Fibroblast of lung (primary cell): ENCODE measurements at regions not wholly inside any gene's neighbourhood (a gene's known extent, or its start where the extent isn't known, plus 50 kb on each side); places are given as distances from the start of the nearest gene placed in this dataset.

ENCODE experiments used
- DNase-seq, 2 donors: peaks; one replicate each; pipeline versions ENCODE4 v3.0.0 to v3.0.0-alpha.2; 2010; ENCODE audit warnings: low read depth in 2 of 2
- H2AFZ ChIP-seq: 2 replicates; pipeline ENCODE4 v1.5.1; 2012; ENCODE audit warnings: low read length, control low read depth, inconsistent platforms
- H3K27ac ChIP-seq: 2 replicates; pipeline ENCODE4 v1.5.1; 2011; ENCODE audit warnings: low read length, control low read depth; ENCODE audit not compliant: insufficient read depth
- H3K27me3 ChIP-seq: 2 replicates; pipeline ENCODE4 v1.5.1; 2011; ENCODE audit warnings: mild to moderate bottlenecking, low read length; ENCODE audit not compliant: control insufficient read depth, insufficient read depth
- H3K36me3 ChIP-seq: 2 replicates; pipeline ENCODE4 v1.5.1; 2011; ENCODE audit warnings: low read length; ENCODE audit not compliant: control insufficient read depth, insufficient read depth
- H3K4me1 ChIP-seq: 2 replicates; pipeline ENCODE4 v1.5.1; 2011; ENCODE audit warnings: low read length; ENCODE audit not compliant: control insufficient read depth, insufficient read depth; ENCODE audit errors: extremely low read depth
- H3K4me2 ChIP-seq: 2 replicates; pipeline ENCODE4 v1.5.1; 2011; ENCODE audit warnings: low read length, control low read depth; ENCODE audit not compliant: insufficient read depth; ENCODE audit errors: extremely low read depth
- H3K4me3 ChIP-seq, 4 experiments: fragments of 200-600 bp in 1 of 4; sonication (generic) in 1 of 4; replicated peaks in 1 of 4; 2 replicates each; pipeline ENCODE4 v1.5.1; 2011 to 2016; ENCODE audit warnings: low read length in 4 of 4, low read depth in 3 of 4, mild to moderate bottlenecking in 3 of 4, control low read depth in 2 of 4, inconsistent platforms in 1 of 4, mixed read lengths in 1 of 4; ENCODE audit not compliant: insufficient read depth in 1 of 4; ENCODE audit errors: control extremely low read depth in 1 of 4
- H3K79me2 ChIP-seq: 2 replicates; pipeline ENCODE4 v1.5.1; 2012; ENCODE audit warnings: mild to moderate bottlenecking, low read length, inconsistent platforms; ENCODE audit not compliant: control insufficient read depth, insufficient read depth
- H3K9ac ChIP-seq: 2 replicates; pipeline ENCODE4 v1.5.1; 2011; ENCODE audit warnings: mild to moderate bottlenecking, low read length, control low read depth; ENCODE audit not compliant: insufficient read depth
- H3K9me3 ChIP-seq: 2 replicates; pipeline ENCODE4 v1.5.1; 2012; ENCODE audit warnings: low read depth, low read length; ENCODE audit not compliant: control insufficient read depth, insufficient read depth
- H4K20me1 ChIP-seq: 2 replicates; pipeline ENCODE4 v1.5.1; 2011; ENCODE audit warnings: low read length; ENCODE audit not compliant: control insufficient read depth, insufficient read depth; ENCODE audit errors: extremely low read depth
- EZH2 ChIP-seq: IDR thresholded peaks from 2 replicates; pipeline ENCODE4 v1.5.1; 2012; ENCODE audit warnings: low read length, control low read depth, mild to moderate bottlenecking; ENCODE audit errors: missing control alignments
- TF ChIP-seq, protein P1 (sequence below), 2 donors: IDR thresholded peaks in 1 of 2; conservative IDR thresholded peaks in 1 of 2; 1 replicate in 1 of 2; 2 replicates in 1 of 2; pipeline ENCODE4 v1.5.1; 2011 to 2012; ENCODE audit warnings: low read length in 2 of 2, control low read depth in 1 of 2, inconsistent platforms in 1 of 2, low read depth in 1 of 2, mild to moderate bottlenecking in 1 of 2

- peaks cover 13% of the 10 kb centered on the region for H3K4me1 ChIP-seq
- no peaks in the 10 kb centered on the region for H3K9me3 ChIP-seq
- H3K4me3 ChIP-seq, result no peak overlapping the region
- no peak for TF ChIP-seq EZH2
- TF ChIP-seq, protein P1, sequence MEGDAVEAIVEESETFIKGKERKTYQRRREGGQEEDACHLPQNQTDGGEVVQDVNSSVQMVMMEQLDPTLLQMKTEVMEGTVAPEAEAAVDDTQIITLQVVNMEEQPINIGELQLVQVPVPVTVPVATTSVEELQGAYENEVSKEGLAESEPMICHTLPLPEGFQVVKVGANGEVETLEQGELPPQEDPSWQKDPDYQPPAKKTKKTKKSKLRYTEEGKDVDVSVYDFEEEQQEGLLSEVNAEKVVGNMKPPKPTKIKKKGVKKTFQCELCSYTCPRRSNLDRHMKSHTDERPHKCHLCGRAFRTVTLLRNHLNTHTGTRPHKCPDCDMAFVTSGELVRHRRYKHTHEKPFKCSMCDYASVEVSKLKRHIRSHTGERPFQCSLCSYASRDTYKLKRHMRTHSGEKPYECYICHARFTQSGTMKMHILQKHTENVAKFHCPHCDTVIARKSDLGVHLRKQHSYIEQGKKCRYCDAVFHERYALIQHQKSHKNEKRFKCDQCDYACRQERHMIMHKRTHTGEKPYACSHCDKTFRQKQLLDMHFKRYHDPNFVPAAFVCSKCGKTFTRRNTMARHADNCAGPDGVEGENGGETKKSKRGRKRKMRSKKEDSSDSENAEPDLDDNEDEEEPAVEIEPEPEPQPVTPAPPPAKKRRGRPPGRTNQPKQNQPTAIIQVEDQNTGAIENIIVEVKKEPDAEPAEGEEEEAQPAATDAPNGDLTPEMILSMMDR (conservative IDR thresholded peaks at IDR 0.05 in 1 of 2, IDR thresholded peaks at IDR 0.05 in 1 of 2; ENCODE audit: low read depth in 1 of 2, low read length in 2 of 2), result no peak
- H3K27me3 ChIP-seq, result no peaks in the 10 kb centered on the region
- H2AFZ ChIP-seq, result no peak overlapping the region
- peak overlapping the region; percentile 46 for H3K4me2 ChIP-seq
- peak in 1 of 2 donors; percentile 63 for DNase-seq
- no peaks in the 10 kb centered on the region for H3K79me2 ChIP-seq
- H3K36me3 ChIP-seq, result no peaks in the 10 kb centered on the region
- H3K9ac ChIP-seq, result no peak overlapping the region
- H4K20me1 ChIP-seq, result no peaks in the 10 kb centered on the region
- no peak overlapping the region for H3K27ac ChIP-seq
Measured at GRCh38 chr9:76557674-76558225, 98.8 kb downstream of the GCNT1 start.

- Histone ChIP-seq H3K4me3 (no peak overlapping the region), H3K36me3 (no peaks in the 10 kb centered on the region), H3K4me2 (no peak overlapping the region), H3K79me2 (no peaks in the 10 kb centered on the region), H3K27me3 (no peaks in the 10 kb centered on the region), H4K20me1 (no peaks in the 10 kb centered on the region), H2AFZ (no peak overlapping the region), H3K4me1 (peaks cover 14% of the 10 kb centered on the region), H3K27ac (no peak overlapping the region), H3K9ac (no peak overlapping the region), H3K9me3 (no peaks in the 10 kb centered on the region)
- no peak for TF ChIP-seq EZH2
- TF ChIP-seq, protein P1 (conservative IDR thresholded peaks at IDR 0.05 in 1 of 2, IDR thresholded peaks at IDR 0.05 in 1 of 2; ENCODE audit: low read depth in 1 of 2, low read length in 2 of 2), result no peak
- DNase-seq, result peak in 1 of 2 donors; percentile 30
Measured at GRCh38 chr9:76558465-76558864, 99.5 kb downstream of the GCNT1 start.

GRCh38 chr9:76559286-76559685 is 100.3 kb downstream of the GCNT1 start:
- DNase-seq, result no peak
- Histone ChIP-seq H3K9me3 (no peaks in the 10 kb centered on the region), H2AFZ (no peak overlapping the region), H3K36me3 (no peaks in the 10 kb centered on the region), H3K4me2 (no peak overlapping the region), H4K20me1 (no peaks in the 10 kb centered on the region), H3K4me3 (no peak overlapping the region), H3K79me2 (no peaks in the 10 kb centered on the region), H3K27me3 (no peaks in the 10 kb centered on the region), H3K9ac (no peak overlapping the region), H3K27ac (no peak overlapping the region), H3K4me1 (peaks cover 14% of the 10 kb centered on the region)
- TF ChIP-seq, protein P1 (conservative IDR thresholded peaks at IDR 0.05 in 1 of 2, IDR thresholded peaks at IDR 0.05 in 1 of 2; ENCODE audit: low read depth in 1 of 2, low read length in 2 of 2), result no peak
- no peak for TF ChIP-seq EZH2
